Aorta (tissue), 5 donors: ENCODE measurements at regions not wholly inside any gene's neighbourhood (a gene's known extent, or its start where the extent isn't known, plus 50 kb on each side); places are given as distances from the start of the nearest gene placed in this dataset.

ENCODE experiments used
- ATAC-seq: fragments of 200-7000 bp; cut with Tn5 transposase; one replicate; pipeline ENCODE4 v1.9.1; 2022; ENCODE audit warnings: moderate library complexity; ENCODE audit not compliant: low FRiP score
- DNase-seq, 2 donors: peaks; one replicate each; pipeline ENCODE4 v3.0.0-alpha.2; 2020
- H3K27ac ChIP-seq, 2 donors: one replicate each; pipeline ENCODE4 v1.5.1; 2013; ENCODE audit warnings: low read length in 2 of 2, mild to moderate bottlenecking in 2 of 2, moderate library complexity in 2 of 2, control low read depth in 1 of 2, inconsistent platforms in 1 of 2, low read depth in 1 of 2
- H3K27me3 ChIP-seq, 2 donors: one replicate each; pipeline ENCODE4 v1.6.1; 2013; ENCODE audit warnings: control low read depth in 1 of 2, low read length in 1 of 2, mild to moderate bottlenecking in 1 of 2, moderate library complexity in 1 of 2; ENCODE audit not compliant: insufficient read depth in 2 of 2, control insufficient read depth in 1 of 2
- H3K36me3 ChIP-seq, 2 donors: one replicate each; pipeline ENCODE4 v1.6.1; 2013; ENCODE audit warnings: control low read depth in 1 of 2, low read length in 1 of 2, mild to moderate bottlenecking in 1 of 2; ENCODE audit not compliant: insufficient read depth in 2 of 2, control insufficient read depth in 1 of 2
- H3K4me1 ChIP-seq, 2 donors: one replicate each; pipeline ENCODE4 v1.6.1; 2013; ENCODE audit warnings: low read length in 2 of 2, control low read depth in 1 of 2, mild to moderate bottlenecking in 1 of 2, moderate library complexity in 1 of 2; ENCODE audit not compliant: insufficient read depth in 2 of 2, control insufficient read depth in 1 of 2
- H3K4me3 ChIP-seq, 2 donors: one replicate each; pipeline ENCODE4 v1.5.1; 2013; ENCODE audit warnings: low read length in 2 of 2, control low read depth in 1 of 2, mild to moderate bottlenecking in 1 of 2
- H3K9me3 ChIP-seq: one replicate; pipeline ENCODE4 v1.6.1; 2013; ENCODE audit warnings: mild to moderate bottlenecking, low read length; ENCODE audit not compliant: control insufficient read depth
- WGBS, 2 donors: extraction: QIAGEN DNeasy Blood & Tissue Kit; methylation state at CpG; one replicate each; pipeline ENCODE4 v1.1.7; 2013; 5-methylcytosine and 5-hydroxymethylcytosine counted together
- intact Hi-C, 2 donors: fragments of 100-400 bp; cut with DNase I; formaldehyde crosslinking; loops; one replicate each; pipeline versions ENCODE4 v1.14.2 to v1.15.0; 2022
- donor health status: healthy with polysubstance abuse.
- donor health status: Bipolar disorder and iron deficiency.
- donor health status: DM: no; HTN: no; CAD: no.
- donor health status: DM: no; HTN: no; CAD: no.
- donor health status: DM: yes; HTN: yes; CAD: no.

DNA sequence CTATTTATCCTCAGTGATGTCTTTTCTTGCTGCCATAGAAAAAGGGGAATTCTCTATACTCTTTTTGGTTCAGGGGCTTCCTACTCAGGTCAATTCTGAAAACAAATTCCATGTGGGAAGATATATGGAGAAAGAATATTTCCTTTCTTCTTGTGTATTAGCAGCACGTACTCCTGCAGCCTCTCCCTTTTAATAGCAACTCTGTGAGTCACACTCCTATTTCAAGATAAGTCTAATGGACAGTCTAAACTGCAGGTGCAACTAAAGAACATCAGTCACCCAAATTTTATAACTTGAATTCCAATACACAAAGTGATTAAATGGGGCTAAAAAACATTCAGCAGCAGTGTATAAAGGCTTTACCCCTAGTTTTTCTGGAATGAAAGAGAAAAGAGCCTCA lies 942.2 kb downstream of the CNTNAP5 start:
- H3K27me3 ChIP-seq = no peaks in the 10 kb centered on the region

DNA sequence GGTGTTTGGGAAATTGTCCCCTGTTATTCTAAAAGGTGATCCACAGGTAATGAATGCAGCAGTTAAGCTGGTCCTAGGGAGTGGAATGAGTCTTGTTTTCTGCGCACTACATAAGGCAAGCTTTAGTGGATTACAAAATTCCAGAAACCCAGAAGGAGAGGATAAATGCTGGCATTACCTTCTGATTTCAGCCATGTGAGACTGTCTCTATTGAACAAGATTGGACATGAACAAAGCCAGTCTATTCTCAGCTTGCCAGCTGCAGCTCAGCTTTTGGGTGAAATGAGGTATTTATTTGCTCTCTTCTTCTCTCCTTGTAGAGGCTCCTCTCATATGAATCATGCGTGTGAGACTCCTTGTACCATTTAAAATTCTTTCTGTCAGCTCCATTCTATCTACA lies 944.9 kb downstream of the CNTNAP5 start:
- intact Hi-C loops = no loop called here

More for the DNA sequence above, 942.2 kb downstream of the CNTNAP5 start:
- Histone ChIP-seq H3K4me1 (no peaks in the 10 kb centered on the region), H3K4me3 (no peak overlapping the region), H3K36me3 (no peaks in the 10 kb centered on the region), H3K27ac (no peak overlapping the region), H3K9me3 (no peaks in the 10 kb centered on the region)
- ATAC-seq (no peak), DNase-seq (no peak)
- intact Hi-C loops = no loop called here
- WGBS, 2 donors = 13 to 22% methylated on average over 1 of the region's 1 CpG

DNA sequence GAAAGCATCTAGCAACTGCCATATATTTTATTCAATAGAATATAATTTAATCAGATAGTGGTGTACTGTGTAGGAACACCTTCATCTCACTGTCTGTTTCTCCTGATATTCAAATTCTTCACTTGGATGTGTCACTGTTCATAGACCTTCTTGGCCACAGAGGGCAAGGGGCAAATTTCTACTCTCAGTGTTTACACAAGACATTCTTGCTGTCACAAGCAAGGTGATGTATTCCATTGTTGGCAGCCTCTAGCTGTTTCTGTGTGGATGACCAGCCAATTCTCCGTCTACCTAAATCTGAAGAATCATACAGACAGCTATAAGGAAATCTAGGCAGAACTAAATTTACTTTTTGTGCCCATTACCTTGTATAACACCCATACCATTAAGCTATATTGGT lies 948.3 kb downstream of the CNTNAP5 start:
- WGBS, 2 donors = 19 to 41% methylated on average over 1 of the region's 1 CpG
- DNase-seq (no peak), ATAC-seq (no peak)
- H3K36me3 ChIP-seq = no peaks in the 10 kb centered on the region
- intact Hi-C loops = no loop called here
- H3K27me3 ChIP-seq = no peaks in the 10 kb centered on the region
- H3K4me1 ChIP-seq = no peaks in the 10 kb centered on the region
- no peaks in the 10 kb centered on the region for H3K9me3 ChIP-seq
- H3K27ac ChIP-seq = no peak overlapping the region
- H3K4me3 ChIP-seq = no peak overlapping the region

More for the DNA sequence above, 944.9 kb downstream of the CNTNAP5 start:
- Histone ChIP-seq H3K4me1 (no peaks in the 10 kb centered on the region), H3K27ac (no peak overlapping the region), H3K9me3 (no peaks in the 10 kb centered on the region), H3K4me3 (no peak overlapping the region), H3K36me3 (no peaks in the 10 kb centered on the region), H3K27me3 (no peaks in the 10 kb centered on the region)
- 87 to 90% methylated on average over 2 of the region's 2 CpGs for WGBS, 2 donors
- no peak for ATAC-seq
- no peak for DNase-seq

DNA sequence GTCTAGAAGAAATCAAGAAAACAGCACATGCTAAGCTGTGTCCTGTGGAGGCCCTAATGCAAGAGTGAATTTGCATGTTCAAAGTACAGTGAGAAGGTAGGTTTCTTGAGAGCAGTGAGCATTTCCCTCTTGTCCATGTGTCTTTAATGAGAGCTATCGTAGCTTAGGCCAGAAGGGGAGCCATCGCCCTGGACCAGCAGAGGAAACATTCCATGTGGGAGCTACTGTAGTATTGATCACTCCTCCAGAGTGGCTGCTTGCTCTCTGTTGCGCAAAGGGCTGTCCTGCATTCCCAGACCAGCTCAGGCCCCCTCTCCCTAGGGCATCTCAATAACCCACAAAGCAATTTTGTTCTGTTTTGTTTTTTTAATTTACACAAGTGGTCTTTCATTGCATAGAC lies 950.1 kb downstream of the CNTNAP5 start:
- intact Hi-C loops = no loop called here
- ATAC-seq = no peak
- no peaks in the 10 kb centered on the region for H3K27me3 ChIP-seq
- WGBS, 2 donors = 81 to 87% methylated on average over 3 of the region's 3 CpGs
- DNase-seq = no peak
- H3K4me1 ChIP-seq = no peaks in the 10 kb centered on the region
- no peaks in the 10 kb centered on the region for H3K36me3 ChIP-seq
- no peak overlapping the region for H3K4me3 ChIP-seq
- H3K9me3 ChIP-seq = no peaks in the 10 kb centered on the region
- no peak overlapping the region for H3K27ac ChIP-seq

DNA sequence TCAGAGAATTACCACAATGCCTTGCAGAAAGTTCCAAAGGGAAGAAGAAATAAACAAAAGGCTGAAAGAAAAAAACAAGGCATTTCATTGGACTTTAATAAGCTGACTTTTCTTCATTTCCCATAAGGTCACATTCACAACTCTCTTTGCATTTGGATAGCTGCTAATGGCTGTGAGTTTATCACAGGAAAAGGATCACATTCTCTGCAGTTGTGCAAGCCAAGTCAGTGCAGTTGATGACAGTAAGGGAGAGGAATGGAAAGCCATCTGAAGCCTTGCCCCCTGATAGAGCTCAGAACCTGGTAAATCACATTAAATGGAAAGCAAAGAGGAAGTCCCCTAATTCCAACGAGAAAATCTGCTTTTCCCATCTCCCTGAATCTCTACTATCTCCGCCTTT lies 950.6 kb downstream of the CNTNAP5 start:
- Histone ChIP-seq H3K27ac (no peak overlapping the region), H3K4me1 (no peaks in the 10 kb centered on the region), H3K27me3 (no peaks in the 10 kb centered on the region), H3K9me3 (no peaks in the 10 kb centered on the region), H3K4me3 (no peak overlapping the region), H3K36me3 (no peaks in the 10 kb centered on the region)
- intact Hi-C loops = no loop called here
- ATAC-seq (no peak), DNase-seq (no peak)
- WGBS, 2 donors = 62 to 74% methylated on average over 2 of the region's 2 CpGs

DNA sequence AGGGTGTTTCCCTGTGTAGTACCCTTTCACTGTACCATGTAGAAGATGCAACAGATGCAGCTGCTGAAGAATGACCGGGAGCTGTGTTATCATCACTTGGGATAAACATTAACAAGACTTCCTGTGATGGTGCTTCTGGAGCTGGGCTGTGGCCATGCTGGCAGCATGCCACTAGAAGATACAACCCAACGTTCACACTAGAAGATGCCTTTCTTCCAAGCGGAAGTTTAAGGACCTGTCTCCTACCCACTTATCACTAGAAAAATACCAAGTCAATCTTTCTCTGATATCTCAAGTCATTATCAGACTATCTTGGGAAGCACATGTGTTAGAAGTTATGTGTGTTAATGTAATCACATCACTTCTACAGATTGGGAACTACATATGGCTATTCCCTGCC lies 953.5 kb downstream of the CNTNAP5 start:
- Histone ChIP-seq H3K36me3 (no peaks in the 10 kb centered on the region), H3K27ac (no peak overlapping the region), H3K4me1 (no peaks in the 10 kb centered on the region), H3K9me3 (no peaks in the 10 kb centered on the region), H3K27me3 (no peaks in the 10 kb centered on the region), H3K4me3 (no peak overlapping the region)
- DNase-seq (no peak), ATAC-seq (no peak)
- 42 to 49% methylated on average over 3 of the region's 3 CpGs for WGBS, 2 donors
- intact Hi-C loops = no loop called here

DNA sequence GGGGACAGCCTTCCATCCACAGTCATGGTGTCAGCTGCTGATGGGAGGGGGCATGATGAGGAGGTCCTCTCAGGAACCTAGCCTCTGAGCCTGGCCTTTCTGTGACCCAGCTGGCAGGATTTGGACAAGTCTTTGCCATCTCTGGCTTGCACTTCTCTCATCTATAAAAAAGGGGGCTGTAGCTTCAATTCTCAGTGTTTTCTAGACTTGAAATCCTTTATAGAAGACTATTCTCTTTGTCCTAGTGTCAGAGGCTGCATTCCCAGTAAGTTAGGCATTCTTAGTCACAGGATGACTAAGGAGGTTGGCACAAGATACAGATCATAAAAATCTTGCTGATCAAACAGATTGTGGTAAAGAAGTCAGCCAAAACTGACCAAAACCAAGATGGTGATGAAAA lies 958.5 kb downstream of the CNTNAP5 start:
- Histone ChIP-seq H3K36me3 (no peaks in the 10 kb centered on the region), H3K27ac (no peak overlapping the region), H3K4me1 (no peaks in the 10 kb centered on the region), H3K27me3 (peaks cover 0 to 1% of the 10 kb centered on the region in 2 donors), H3K9me3 (no peaks in the 10 kb centered on the region), H3K4me3 (no peak overlapping the region)
- ATAC-seq (no peak), DNase-seq (no peak)
- intact Hi-C loops = no loop called here

DNA sequence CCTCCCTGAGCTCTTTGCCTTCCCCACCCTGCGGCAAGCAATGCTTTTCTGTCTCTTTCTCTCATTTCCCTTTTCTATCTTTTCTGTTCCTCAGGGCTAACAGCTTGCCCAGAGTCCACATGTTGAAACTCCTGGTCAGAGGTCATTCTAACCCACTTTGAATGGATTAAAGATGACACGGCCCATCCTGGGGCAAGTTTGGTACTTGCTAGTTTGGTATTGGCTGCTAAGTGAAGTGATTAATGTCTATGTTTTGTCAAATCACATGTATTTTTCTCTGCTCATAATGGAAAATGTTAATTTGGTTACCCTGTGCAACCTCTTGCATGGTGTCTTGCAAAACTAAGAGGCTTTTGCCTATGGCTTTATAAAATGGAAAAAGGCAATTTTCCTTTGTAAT lies 960.2 kb downstream of the CNTNAP5 start:
- H3K36me3 ChIP-seq = no peaks in the 10 kb centered on the region
- H3K27ac ChIP-seq = no peak overlapping the region
- H3K4me1 ChIP-seq = no peaks in the 10 kb centered on the region
- DNase-seq = no peak
- H3K4me3 ChIP-seq = no peak overlapping the region
- peaks cover 0 to 1% of the 10 kb centered on the region in 2 donors for H3K27me3 ChIP-seq
- H3K9me3 ChIP-seq = no peaks in the 10 kb centered on the region
- intact Hi-C loops = no loop called here
- no peak for ATAC-seq
- 61 to 69% methylated on average over 2 of the region's 2 CpGs for WGBS, 2 donors

DNA sequence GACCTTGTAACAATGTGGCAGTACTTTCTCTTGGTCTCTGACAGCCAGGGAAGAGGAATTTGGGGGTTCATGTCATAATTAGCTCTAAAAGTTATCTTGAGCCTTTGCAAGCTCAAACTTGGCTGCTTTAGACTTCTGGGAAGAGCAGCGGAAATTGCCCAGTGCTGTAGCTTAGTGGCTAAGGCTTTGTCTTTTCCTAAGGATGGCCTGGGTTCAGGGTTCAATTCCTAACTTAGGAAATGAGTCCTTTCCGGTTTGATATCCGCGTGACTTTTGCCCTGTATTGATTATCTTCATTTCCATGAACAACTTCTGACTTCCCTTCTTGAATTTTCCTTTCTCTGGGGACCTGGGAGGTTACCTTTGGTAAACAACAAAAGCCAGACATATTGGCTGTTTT lies 961.0 kb downstream of the CNTNAP5 start:
- WGBS, 2 donors = 64 to 74% methylated on average over 4 of the region's 4 CpGs
- H3K36me3 ChIP-seq = no peaks in the 10 kb centered on the region
- no peak overlapping the region for H3K27ac ChIP-seq
- H3K4me1 ChIP-seq = no peaks in the 10 kb centered on the region
- H3K4me3 ChIP-seq = no peak overlapping the region
- DNase-seq = no peak
- H3K27me3 ChIP-seq = peaks cover 0 to 1% of the 10 kb centered on the region in 2 donors
- intact Hi-C loops = no loop called here
- H3K9me3 ChIP-seq = no peaks in the 10 kb centered on the region
- ATAC-seq = no peak
